Neuronal stem cell (in vitro differentiated cells): ENCODE measurements at regions not wholly inside any gene's neighbourhood (a gene's known extent, or its start where the extent isn't known, plus 50 kb on each side); places are given as distances from the start of the nearest gene placed in this dataset.

Experiments used
- DNase-seq: peaks from one replicate; pipeline ENCODE4 v3.0.0-alpha.2; 2013; ENCODE audit warnings: low spot score
- H2AFZ ChIP-seq: one replicate; pipeline ENCODE4 v1.6.1; 2013; ENCODE audit warnings: mild to moderate bottlenecking, low read length, inconsistent platforms
- H2AK5ac ChIP-seq: 2 replicates; pipeline ENCODE4 v1.6.1; 2013; ENCODE audit warnings: low read depth, mild to moderate bottlenecking, inconsistent platforms, low read length, moderate library complexity, mixed read lengths
- H2BK120ac ChIP-seq: 2 replicates; pipeline ENCODE4 v1.6.1; 2013; ENCODE audit warnings: low read depth, mild to moderate bottlenecking, inconsistent platforms, low read length, moderate library complexity, mixed read lengths
- H2BK12ac ChIP-seq: one replicate; pipeline ENCODE4 v1.6.1; 2013; ENCODE audit warnings: low read length, inconsistent platforms
- H2BK15ac ChIP-seq: 2 replicates; pipeline ENCODE4 v1.6.1; 2013; ENCODE audit warnings: mild to moderate bottlenecking, low read length, inconsistent platforms, mixed read lengths
- H2BK5ac ChIP-seq: one replicate; pipeline ENCODE4 v1.6.1; 2013; ENCODE audit warnings: inconsistent platforms, mild to moderate bottlenecking, low read length, moderate library complexity
- H3K14ac ChIP-seq: one replicate; pipeline ENCODE4 v1.6.1; 2013; ENCODE audit warnings: low read length, inconsistent platforms
- H3K18ac ChIP-seq: 2 replicates; pipeline ENCODE4 v1.6.1; 2013; ENCODE audit warnings: low read length, inconsistent platforms
- H3K23ac ChIP-seq: 2 replicates; pipeline ENCODE4 v1.6.1; 2013; ENCODE audit warnings: low read depth, mild to moderate bottlenecking, mixed read lengths, low read length, inconsistent platforms; ENCODE audit not compliant: poor library complexity
- H3K27ac ChIP-seq: replicated peaks from 3 replicates; pipeline ENCODE4 v1.5.1; 2013; ENCODE audit warnings: low read length, inconsistent platforms
- H3K27me3 ChIP-seq, 3 experiments: 2 replicates each; pipeline ENCODE4 v1.6.1; 2013; ENCODE audit warnings: low read length in 3 of 3, mild to moderate bottlenecking in 2 of 3, inconsistent platforms in 1 of 3, low read depth in 1 of 3, mixed read lengths in 1 of 3, moderate library complexity in 1 of 3; ENCODE audit not compliant: control insufficient read depth in 3 of 3, insufficient read depth in 3 of 3
- H3K36me3 ChIP-seq, 2 donors: replicated peaks in 1 of 2; 2 replicates each; pipeline ENCODE4 v1.6.1; 2013; ENCODE audit warnings: low read length in 2 of 2; ENCODE audit not compliant: control insufficient read depth in 2 of 2, insufficient read depth in 2 of 2
- H3K4ac ChIP-seq: 2 replicates; pipeline ENCODE4 v1.6.1; 2013; ENCODE audit warnings: inconsistent platforms, mild to moderate bottlenecking, low read length, moderate library complexity
- H3K4me1 ChIP-seq, 2 donors: 1 replicate in 1 of 2; 2 replicates in 1 of 2; pipeline ENCODE4 v1.6.1; 2013; ENCODE audit warnings: low read length in 2 of 2, low read depth in 1 of 2; ENCODE audit not compliant: control insufficient read depth in 2 of 2, insufficient read depth in 1 of 2
- H3K4me2 ChIP-seq: one replicate; pipeline ENCODE4 v1.6.1; 2013; ENCODE audit warnings: mild to moderate bottlenecking, low read length, inconsistent platforms; ENCODE audit not compliant: insufficient read depth, poor library complexity, severe bottlenecking
- H3K4me3 ChIP-seq, 2 donors: 2 replicates each; pipeline ENCODE4 v1.5.1; 2013; ENCODE audit warnings: low read length in 2 of 2, mild to moderate bottlenecking in 2 of 2, inconsistent platforms in 1 of 2, moderate library complexity in 1 of 2
- H3K79me1 ChIP-seq: one replicate; pipeline ENCODE4 v1.6.1; 2013; ENCODE audit warnings: low read depth, mild to moderate bottlenecking, inconsistent platforms, low read length, moderate library complexity
- H3K9ac ChIP-seq: one replicate; pipeline ENCODE4 v1.6.1; 2013; ENCODE audit warnings: mild to moderate bottlenecking, low read depth, low read length, inconsistent platforms; ENCODE audit not compliant: poor library complexity
- H3K9me3 ChIP-seq, 2 donors: replicated peaks in 1 of 2; 2 replicates each; pipeline versions ENCODE3 to v1.6.1; 2013; ENCODE audit warnings: low read length in 2 of 2, mild to moderate bottlenecking in 2 of 2, inconsistent platforms in 1 of 2, low read depth in 1 of 2, mixed read lengths in 1 of 2, moderate library complexity in 1 of 2; ENCODE audit not compliant: control insufficient read depth in 2 of 2, insufficient read depth in 1 of 2
- H4K8ac ChIP-seq: one replicate; pipeline ENCODE4 v1.6.1; 2013; ENCODE audit warnings: low read depth, mild to moderate bottlenecking, inconsistent platforms, low read length, moderate library complexity
- H4K91ac ChIP-seq: one replicate; pipeline ENCODE4 v1.6.1; 2013; ENCODE audit warnings: low read length, low read depth, mild to moderate bottlenecking, inconsistent platforms; ENCODE audit not compliant: poor library complexity
- WGBS, 2 donors: extraction: QIAGEN DNeasy Blood & Tissue Kit; methylation state at CpG; one replicate each; pipeline ENCODE4 v1.1.7; 2013; ENCODE audit warnings: missing lambda C conversion rate in 2 of 2, mixed read lengths in 1 of 2; ENCODE audit not compliant: insufficient read length in 2 of 2, insufficient replicate concordance in 1 of 2; ENCODE audit errors: extremely low coverage in 2 of 2; 5-methylcytosine and 5-hydroxymethylcytosine counted together

- H3K4me1 ChIP-seq = no peaks in the 10 kb centered on the region
- H3K9me3 ChIP-seq = peaks cover 5 to 7% of the 10 kb centered on the region in 2 donors
- no peak overlapping the region for H2BK12ac ChIP-seq
- H4K8ac ChIP-seq = no peak overlapping the region
- no peak overlapping the region for H3K27ac ChIP-seq
- no CpG with 5 or more reads among the region's 2 CpGs for WGBS, 2 donors
- H2AFZ ChIP-seq = no peak overlapping the region
- no peaks in the 10 kb centered on the region for H3K27me3 ChIP-seq
- no peak overlapping the region for H3K14ac ChIP-seq
- no peak overlapping the region for H2BK15ac ChIP-seq
- H2AK5ac ChIP-seq = no peak overlapping the region
- no peak overlapping the region for H3K9ac ChIP-seq
- no peak overlapping the region for H3K23ac ChIP-seq
- no peaks in the 10 kb centered on the region for H3K36me3 ChIP-seq
- no peak overlapping the region for H2BK5ac ChIP-seq
- no peak overlapping the region for H3K4ac ChIP-seq
- no peak overlapping the region for H3K4me2 ChIP-seq
- no peak overlapping the region for H3K18ac ChIP-seq
- no peak overlapping the region for H4K91ac ChIP-seq
- no peaks in the 10 kb centered on the region for H3K79me1 ChIP-seq
- DNase-seq = no peak
- no peak overlapping the region for H2BK120ac ChIP-seq
- no peak overlapping the region for H3K4me3 ChIP-seq
Measured at GRCh38 chr6:140747114-140747513, 1372.7 kb upstream of the CITED2 start.

GRCh38 chr6:140744659-140745320 is 1370.3 kb upstream of the CITED2 start:
- H4K91ac ChIP-seq = no peak overlapping the region
- H3K9ac ChIP-seq = no peak overlapping the region
- WGBS, 2 donors = no CpG with 5 or more reads among the region's 2 CpGs
- no peak overlapping the region for H2BK120ac ChIP-seq
- H2AK5ac ChIP-seq = no peak overlapping the region
- H3K4me1 ChIP-seq = no peaks in the 10 kb centered on the region
- no peak overlapping the region for H2BK15ac ChIP-seq
- no peak overlapping the region for H2BK5ac ChIP-seq
- no peak overlapping the region for H3K18ac ChIP-seq
- H2BK12ac ChIP-seq = no peak overlapping the region
- H3K4me2 ChIP-seq = no peak overlapping the region
- H3K79me1 ChIP-seq = no peaks in the 10 kb centered on the region
- H3K14ac ChIP-seq = no peak overlapping the region
- H3K27ac ChIP-seq = no peak overlapping the region
- H3K36me3 ChIP-seq = no peaks in the 10 kb centered on the region
- no peak for DNase-seq
- no peak overlapping the region for H4K8ac ChIP-seq
- no peaks in the 10 kb centered on the region for H3K27me3 ChIP-seq
- no peak overlapping the region for H3K23ac ChIP-seq
- no peak overlapping the region for H2AFZ ChIP-seq
- peaks cover 5 to 7% of the 10 kb centered on the region in 2 donors for H3K9me3 ChIP-seq
- H3K4me3 ChIP-seq = no peak overlapping the region
- no peak overlapping the region for H3K4ac ChIP-seq

GRCh38 chr6:140736231-140736630 is 1361.8 kb upstream of the CITED2 start:
- no peak overlapping the region for H3K18ac ChIP-seq
- no peak overlapping the region for H4K91ac ChIP-seq
- no peak overlapping the region for H3K4me3 ChIP-seq
- H4K8ac ChIP-seq = no peak overlapping the region
- H2BK120ac ChIP-seq = no peak overlapping the region
- H3K79me1 ChIP-seq = no peaks in the 10 kb centered on the region
- H3K9me3 ChIP-seq = no peaks in the 10 kb centered on the region
- H3K36me3 ChIP-seq = no peaks in the 10 kb centered on the region
- H2AFZ ChIP-seq = no peak overlapping the region
- no peak overlapping the region for H3K14ac ChIP-seq
- H3K4me2 ChIP-seq = no peak overlapping the region
- no peak overlapping the region for H2BK12ac ChIP-seq
- H2AK5ac ChIP-seq = no peak overlapping the region
- no peaks in the 10 kb centered on the region for H3K27me3 ChIP-seq
- no peak overlapping the region for H3K23ac ChIP-seq
- H2BK5ac ChIP-seq = no peak overlapping the region
- no peak overlapping the region for H3K27ac ChIP-seq
- DNase-seq = no peak
- H3K4ac ChIP-seq = no peak overlapping the region
- no peak overlapping the region for H3K9ac ChIP-seq
- H2BK15ac ChIP-seq = no peak overlapping the region
- H3K4me1 ChIP-seq = no peaks in the 10 kb centered on the region

- no peak overlapping the region for H3K14ac ChIP-seq
- no CpG with 5 or more reads among the region's 2 CpGs for WGBS, 2 donors
- no peak overlapping the region for H2AK5ac ChIP-seq
- no peaks in the 10 kb centered on the region for H3K4me1 ChIP-seq
- H3K9me3 ChIP-seq = no peaks in the 10 kb centered on the region
- H3K79me1 ChIP-seq = no peaks in the 10 kb centered on the region
- H2BK120ac ChIP-seq = no peak overlapping the region
- H3K36me3 ChIP-seq = no peaks in the 10 kb centered on the region
- no peak overlapping the region for H3K4me2 ChIP-seq
- no peak overlapping the region for H4K91ac ChIP-seq
- H2BK5ac ChIP-seq = no peak overlapping the region
- no peak overlapping the region for H3K4me3 ChIP-seq
- H3K23ac ChIP-seq = no peak overlapping the region
- H3K27ac ChIP-seq = no peak overlapping the region
- DNase-seq = no peak
- H2AFZ ChIP-seq = no peak overlapping the region
- no peaks in the 10 kb centered on the region for H3K27me3 ChIP-seq
- H3K9ac ChIP-seq = no peak overlapping the region
- no peak overlapping the region for H3K4ac ChIP-seq
- no peak overlapping the region for H4K8ac ChIP-seq
- H3K18ac ChIP-seq = no peak overlapping the region
- no peak overlapping the region for H2BK12ac ChIP-seq
- no peak overlapping the region for H2BK15ac ChIP-seq
Measured at GRCh38 chr6:140732991-140733390, 1358.5 kb upstream of the CITED2 start.
